ENCODE measurements at regions not wholly inside any gene's neighbourhood (a gene's known extent, or its start where the extent isn't known, plus 50 kb on each side); places are given as distances from the start of the nearest gene placed in this dataset.

DNA sequence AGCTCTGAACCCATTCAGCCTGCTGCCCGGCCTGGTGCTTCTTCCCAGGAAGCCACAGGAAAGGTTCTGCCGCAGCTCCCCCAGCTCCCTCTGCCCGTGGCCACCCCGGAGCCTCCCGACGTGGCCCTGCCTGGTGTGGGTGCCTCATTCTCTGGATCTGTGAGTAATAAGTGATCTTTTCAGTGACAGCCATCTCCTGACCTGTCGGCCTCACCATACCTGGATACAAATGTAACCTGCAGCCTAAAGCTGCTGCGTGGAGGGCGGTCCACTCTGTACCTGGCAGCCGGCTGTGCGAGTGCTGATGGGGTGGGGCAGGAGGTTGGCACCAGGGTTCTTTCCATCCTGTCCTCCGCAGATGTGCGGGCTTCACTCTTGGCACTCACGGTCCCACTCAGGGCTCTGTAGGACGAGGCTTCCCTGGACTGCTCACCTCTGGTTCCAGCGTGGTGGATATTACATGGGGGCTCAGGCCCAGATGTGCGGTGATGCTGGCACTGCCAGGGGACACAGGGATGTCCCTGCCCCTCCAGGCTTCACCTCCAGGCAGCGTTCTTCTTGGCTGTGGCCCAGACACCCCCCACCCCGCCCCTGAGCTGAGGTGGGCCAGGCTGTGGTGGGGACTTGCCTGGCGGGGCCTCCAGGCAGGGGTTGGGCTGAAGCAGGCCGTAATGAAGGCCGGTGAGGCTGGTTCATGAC, 748.5 kb downstream of the BRD1 start:
- no peak for DNase-seq

GRCh38 chr22:49078076-49078710, 749.5 kb downstream of the BRD1 start:
- DNase-seq, result no peak

DNA sequence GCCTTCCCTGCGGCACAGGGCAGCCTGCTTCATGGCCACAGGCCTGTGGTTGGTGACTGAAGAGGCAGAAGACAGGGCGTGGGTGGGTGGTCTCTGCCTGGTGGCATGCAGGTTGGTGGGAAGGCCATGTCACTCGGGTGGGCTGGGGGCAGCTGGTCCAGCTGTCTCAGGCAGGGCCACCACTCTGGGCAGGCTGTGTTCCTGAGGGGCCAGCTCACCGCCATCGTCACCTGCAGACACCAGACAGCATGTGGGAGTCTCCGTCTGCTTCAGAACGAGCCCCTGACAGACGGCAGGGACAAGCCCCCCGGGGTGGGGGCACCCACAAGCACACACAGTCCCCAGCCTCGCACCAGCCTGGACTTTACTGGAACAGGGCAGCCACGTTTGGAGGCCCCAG, 750.1 kb downstream of the BRD1 start:
- DNase-seq, result no peak

DNA sequence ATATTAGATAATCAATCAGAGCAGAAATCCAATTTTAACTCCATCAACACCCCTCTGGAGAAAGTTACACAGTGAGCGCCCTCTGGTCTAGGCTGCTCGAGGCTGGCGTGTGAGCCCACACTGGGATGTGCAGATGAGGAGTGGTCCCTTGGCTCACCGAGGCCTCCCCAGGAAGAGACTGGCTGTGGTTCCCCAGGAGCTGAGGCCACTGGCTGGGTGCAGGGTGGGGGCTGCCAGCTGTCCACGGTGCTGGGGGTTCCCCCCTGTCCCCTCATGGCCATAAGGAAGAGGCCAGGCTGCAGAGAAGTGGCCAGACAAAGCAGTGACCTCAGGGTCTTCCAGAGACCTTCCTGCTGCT, 750.7 kb downstream of the BRD1 start:
- DNase-seq, result no peak

GRCh38 chr22:49076300-49077035, 751.2 kb downstream of the BRD1 start:
- no peak for DNase-seq

GRCh38 chr22:49075150-49075549, 752.5 kb downstream of the BRD1 start:
- no peak for DNase-seq

DNA sequence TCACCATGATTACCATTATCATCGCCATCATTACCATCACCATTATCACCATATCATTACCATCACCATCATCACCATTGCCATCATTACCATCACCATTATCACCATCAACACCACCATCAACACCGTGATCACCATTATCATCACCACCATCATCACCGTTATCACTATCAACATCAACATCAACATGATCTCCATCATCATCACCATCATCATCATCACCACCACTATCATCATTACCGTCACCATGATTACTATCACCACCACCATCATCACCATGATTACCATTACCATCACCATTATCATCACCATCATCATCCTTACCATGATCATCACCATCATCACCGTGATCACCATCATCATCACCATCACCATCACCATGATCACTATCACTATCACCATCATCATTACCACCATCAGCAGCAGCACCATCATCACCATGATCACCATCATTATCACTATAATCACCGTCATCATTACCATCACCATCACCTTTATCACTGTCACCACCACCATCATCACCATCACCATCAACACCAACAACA, 753.7 kb downstream of the BRD1 start:
- no peak for DNase-seq

GRCh38 chr22:49072996-49073645, 754.6 kb downstream of the BRD1 start:
- no peak for DNase-seq

GRCh38 chr22:49070501-49070900, 757.2 kb downstream of the BRD1 start:
- DNase-seq, result no peak

- DNase-seq, result no peak
Measured at GRCh38 chr22:49068861-49069500, 758.7 kb downstream of the BRD1 start.

DNA sequence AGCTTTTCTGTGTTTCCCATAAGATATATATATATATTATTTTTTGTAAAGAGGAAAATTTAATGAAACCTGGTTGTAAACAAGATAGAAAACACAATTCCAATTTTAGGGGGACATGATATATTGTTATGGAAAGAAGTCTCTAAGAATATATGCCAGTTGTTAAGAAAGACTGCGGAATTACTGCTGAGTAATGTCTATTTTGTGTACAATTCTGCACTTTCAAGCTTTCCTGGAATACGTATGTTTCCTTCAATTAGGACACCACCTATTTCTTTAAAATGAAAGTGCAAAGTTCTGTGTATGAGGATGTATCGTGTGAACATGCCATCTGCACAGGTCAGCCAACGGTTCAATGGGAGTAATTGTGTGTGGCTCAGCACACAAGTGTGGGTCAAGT, 760.2 kb downstream of the BRD1 start:
- no peak for DNase-seq

DNA sequence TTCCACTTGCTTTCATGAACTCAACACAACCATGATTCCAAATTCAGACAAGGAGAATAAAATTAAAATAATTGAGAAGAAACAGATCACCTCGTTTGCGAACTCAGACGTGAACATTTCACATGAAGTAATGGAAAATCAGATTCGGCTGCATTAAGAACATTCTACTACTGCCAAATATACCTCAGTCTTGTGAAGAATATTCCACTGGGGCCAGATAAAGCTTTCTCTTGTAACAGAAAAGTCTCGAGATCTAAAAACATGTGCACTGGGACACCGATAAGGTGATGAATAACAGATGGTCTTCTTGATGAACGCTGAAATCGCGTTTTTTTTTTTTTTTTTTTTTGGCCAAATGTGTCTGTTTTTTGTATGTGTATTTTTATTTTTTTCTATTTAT, 761.1 kb downstream of the BRD1 start:
- no peak for DNase-seq

DNA sequence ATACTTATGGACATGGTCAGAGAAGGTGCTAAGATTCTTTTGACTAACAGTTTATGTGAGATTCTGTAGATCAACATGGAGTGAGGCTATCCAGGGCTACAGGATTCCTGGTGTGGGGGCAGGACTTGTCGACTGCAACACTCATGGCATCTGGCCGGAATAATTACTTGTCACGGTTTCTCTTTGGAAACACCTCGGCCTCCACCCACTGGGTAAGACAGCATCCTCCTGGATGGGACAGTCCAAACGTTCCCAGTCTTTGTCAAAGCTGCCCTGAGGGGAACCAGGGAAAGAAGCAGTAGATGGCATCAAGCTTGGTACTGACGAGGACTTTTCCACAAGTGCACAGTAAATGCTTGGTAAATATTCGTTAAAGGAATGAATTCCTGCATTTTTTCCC, 762.8 kb downstream of the BRD1 start:
- DNase-seq, result no peak

- DNase-seq, result no peak
Measured at GRCh38 chr22:49063545-49063890, 764.2 kb downstream of the BRD1 start.

GRCh38 chr22:49062802-49063544, 764.7 kb downstream of the BRD1 start:
- DNase-seq, result no peak

- DNase-seq, result no peak
Measured at GRCh38 chr22:49062155-49062801, 765.4 kb downstream of the BRD1 start.

DNA sequence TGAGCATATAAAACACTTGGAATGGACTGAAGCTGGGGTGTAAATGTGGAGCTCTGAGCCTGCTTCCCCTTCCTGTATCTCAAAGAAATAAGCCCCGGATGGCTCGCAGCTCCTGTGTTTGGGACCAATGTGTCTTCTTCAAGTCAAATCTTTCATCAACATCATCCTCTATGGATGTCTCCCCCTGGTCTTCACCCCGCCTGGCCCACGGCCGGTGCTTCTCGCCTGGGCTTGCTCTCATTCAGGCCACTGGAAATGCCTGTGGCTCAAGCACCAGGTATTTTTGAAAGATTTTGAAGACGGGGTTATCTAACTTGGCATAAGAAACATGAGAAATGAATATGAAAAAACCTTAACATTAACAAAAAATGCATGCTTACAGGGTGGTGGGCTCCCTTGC, 769.8 kb downstream of the BRD1 start:
- DNase-seq, result no peak

- no peak for DNase-seq
Measured at GRCh38 chr22:49056301-49056700, 771.4 kb downstream of the BRD1 start.

DNA sequence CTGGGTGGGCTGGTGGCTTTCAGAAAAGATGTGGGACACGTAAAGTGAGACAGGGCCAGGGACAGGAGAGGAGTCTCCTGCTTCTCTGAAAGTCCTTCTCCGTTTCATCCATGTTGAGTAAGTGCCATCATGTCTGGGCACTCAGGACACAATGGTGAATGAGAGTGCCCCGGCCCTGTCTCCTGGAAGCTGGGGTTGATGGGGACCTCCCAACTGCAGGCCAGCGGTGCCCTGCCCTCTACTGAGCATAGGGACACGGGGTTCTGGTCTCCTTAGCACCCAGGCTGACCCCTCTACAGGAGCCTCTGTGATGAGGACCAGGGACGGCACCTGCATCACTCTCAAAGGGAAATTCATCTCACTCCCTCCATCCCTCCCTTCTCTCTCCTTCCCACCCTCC, 772.3 kb downstream of the BRD1 start:
- no peak for DNase-seq

DNA sequence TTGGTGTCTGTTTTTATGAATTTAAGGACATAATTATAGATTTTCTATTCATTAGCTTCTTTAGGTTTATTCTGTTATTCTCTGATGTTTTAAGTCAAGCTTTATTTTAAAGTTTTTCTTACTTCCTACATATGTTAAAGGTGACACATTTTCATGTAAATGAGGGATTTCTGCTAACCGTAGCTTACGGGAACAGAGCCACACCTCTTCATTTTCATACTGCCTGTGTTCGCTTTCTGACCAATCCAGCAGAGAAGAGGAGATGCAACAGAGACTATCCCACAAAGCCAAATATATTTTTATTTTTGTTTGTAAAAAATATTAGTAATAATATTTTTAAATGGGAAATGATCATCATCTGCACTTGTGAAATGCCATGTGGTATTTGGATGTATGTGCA, 774.1 kb downstream of the BRD1 start:
- no peak for DNase-seq

GRCh38 chr22:49052560-49052959, 775.1 kb downstream of the BRD1 start:
- no peak for DNase-seq

- peak; percentile 2 for DNase-seq
Measured at GRCh38 chr22:49052023-49052538, 775.6 kb downstream of the BRD1 start.
